Mammary epithelial cell (primary cell): ENCODE measurements at regions not wholly inside any gene's neighbourhood (a gene's known extent, or its start where the extent isn't known, plus 50 kb on each side); places are given as distances from the start of the nearest gene placed in this dataset.

ENCODE experiments used
- EZH2 ChIP-seq: IDR thresholded peaks from 2 replicates; pipeline ENCODE4 v1.6.1; 2012; ENCODE audit warnings: low read length, inconsistent platforms, borderline replicate concordance
- TF ChIP-seq, protein P1 (sequence below), 2 donors: IDR thresholded peaks in 1 of 2; conservative IDR thresholded peaks in 1 of 2; 2 replicates each; pipeline ENCODE4 v1.5.1; 2011 to 2012; ENCODE audit warnings: inconsistent platforms in 2 of 2, low read length in 2 of 2, mild to moderate bottlenecking in 2 of 2, control low read depth in 1 of 2, low read depth in 1 of 2; ENCODE audit not compliant: insufficient read depth in 1 of 2; ENCODE audit errors: extremely low read depth in 1 of 2

DNA sequence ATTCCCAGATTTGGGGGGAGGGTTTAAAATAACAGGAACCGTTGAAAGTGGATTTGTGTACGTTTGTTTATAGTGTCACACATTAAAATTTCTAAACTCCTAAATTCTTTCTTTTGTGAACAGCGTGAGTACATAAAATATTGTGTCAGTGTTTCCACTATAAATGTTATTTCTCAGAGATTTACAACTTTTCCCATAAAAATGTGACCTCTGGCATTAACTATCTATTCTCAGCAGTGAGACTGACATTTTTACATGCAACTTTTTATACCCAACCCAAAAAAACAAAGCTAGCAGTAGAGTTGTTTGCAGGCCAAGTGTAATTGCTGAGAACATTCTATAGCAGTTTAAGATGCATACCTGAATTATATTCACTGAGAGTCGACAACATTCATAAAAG, 757.0 kb upstream of the ADAMTS16 start:
- TF ChIP-seq, protein P1, sequence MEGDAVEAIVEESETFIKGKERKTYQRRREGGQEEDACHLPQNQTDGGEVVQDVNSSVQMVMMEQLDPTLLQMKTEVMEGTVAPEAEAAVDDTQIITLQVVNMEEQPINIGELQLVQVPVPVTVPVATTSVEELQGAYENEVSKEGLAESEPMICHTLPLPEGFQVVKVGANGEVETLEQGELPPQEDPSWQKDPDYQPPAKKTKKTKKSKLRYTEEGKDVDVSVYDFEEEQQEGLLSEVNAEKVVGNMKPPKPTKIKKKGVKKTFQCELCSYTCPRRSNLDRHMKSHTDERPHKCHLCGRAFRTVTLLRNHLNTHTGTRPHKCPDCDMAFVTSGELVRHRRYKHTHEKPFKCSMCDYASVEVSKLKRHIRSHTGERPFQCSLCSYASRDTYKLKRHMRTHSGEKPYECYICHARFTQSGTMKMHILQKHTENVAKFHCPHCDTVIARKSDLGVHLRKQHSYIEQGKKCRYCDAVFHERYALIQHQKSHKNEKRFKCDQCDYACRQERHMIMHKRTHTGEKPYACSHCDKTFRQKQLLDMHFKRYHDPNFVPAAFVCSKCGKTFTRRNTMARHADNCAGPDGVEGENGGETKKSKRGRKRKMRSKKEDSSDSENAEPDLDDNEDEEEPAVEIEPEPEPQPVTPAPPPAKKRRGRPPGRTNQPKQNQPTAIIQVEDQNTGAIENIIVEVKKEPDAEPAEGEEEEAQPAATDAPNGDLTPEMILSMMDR (conservative IDR thresholded peaks at IDR 0.05 in 1 of 2, IDR thresholded peaks at IDR 0.05 in 1 of 2; ENCODE audit: extremely low read depth in 1 of 2, insufficient read depth in 1 of 2, low read depth in 1 of 2, low read length in 2 of 2), result no peak
- TF ChIP-seq EZH2, result no peak
